DND-41 (cell line): ENCODE measurements at regions not wholly inside any gene's neighbourhood (a gene's known extent, or its start where the extent isn't known, plus 50 kb on each side); places are given as distances from the start of the nearest gene placed in this dataset.

Experiments used
- ATAC-seq: fragments of 200-7000 bp; cut with Tn5 transposase; 3 replicates; pipeline ENCODE4 v1.9.1; 2021; ENCODE audit warnings: low read depth; ENCODE audit not compliant: insufficient read depth
- DNase-seq: peaks from one replicate; pipeline ENCODE4 v3.0.0-alpha.2; 2020
- H2AFZ ChIP-seq: 2 replicates; pipeline ENCODE4 v1.6.0; 2012; ENCODE audit warnings: low read depth, low read length
- H3K27ac ChIP-seq: 2 replicates; pipeline ENCODE4 v1.5.1; 2012; ENCODE audit warnings: low read length, inconsistent platforms
- H3K27me3 ChIP-seq: fragments of 200-600 bp; sonication (generic); 2 replicates; pipeline ENCODE4 v1.6.0; 2012; ENCODE audit warnings: low read length, mild to moderate bottlenecking, inconsistent platforms; ENCODE audit not compliant: insufficient read depth, poor library complexity
- H3K36me3 ChIP-seq: 2 replicates; pipeline ENCODE4 v1.5.1; 2012; ENCODE audit warnings: low read length, inconsistent platforms; ENCODE audit not compliant: insufficient read depth
- H3K4me1 ChIP-seq: 2 replicates; pipeline ENCODE4 v1.5.1; 2012; ENCODE audit warnings: mild to moderate bottlenecking, low read length; ENCODE audit not compliant: insufficient read depth
- H3K4me2 ChIP-seq: 2 replicates; pipeline ENCODE4 v1.6.0; 2012; ENCODE audit warnings: mild to moderate bottlenecking, moderate library complexity, low read length, inconsistent platforms; ENCODE audit not compliant: insufficient read depth
- H3K4me3 ChIP-seq, 2 experiments: fragments of 200-600 bp in 1 of 2; shearing (Covaris generic) in 1 of 2; 2 replicates each; pipeline ENCODE4 v1.5.1; 2012 to 2016; ENCODE audit warnings: inconsistent platforms in 2 of 2, low read length in 2 of 2, mild to moderate bottlenecking in 2 of 2, low read depth in 1 of 2, moderate library complexity in 1 of 2
- H3K79me2 ChIP-seq: 2 replicates; pipeline ENCODE4 v1.6.0; 2012; ENCODE audit warnings: low read length, inconsistent platforms; ENCODE audit not compliant: insufficient read depth
- H3K9ac ChIP-seq: 2 replicates; pipeline ENCODE4 v1.6.0; 2012; ENCODE audit warnings: low read depth, mild to moderate bottlenecking, inconsistent platforms, low read length, moderate library complexity
- H3K9me3 ChIP-seq: 2 replicates; pipeline ENCODE4 v1.5.1; 2012; ENCODE audit warnings: low read length, moderate library complexity, mild to moderate bottlenecking, inconsistent platforms; ENCODE audit not compliant: insufficient read depth, severe bottlenecking
- H4K20me1 ChIP-seq: 2 replicates; pipeline ENCODE4 v1.6.0; 2012; ENCODE audit warnings: low read length; ENCODE audit not compliant: insufficient read depth
- CTCF ChIP-seq: IDR thresholded peaks from 2 replicates; pipeline ENCODE4 v1.5.1; 2012; ENCODE audit warnings: borderline replicate concordance, low read length, moderate library complexity, mild to moderate bottlenecking; ENCODE audit not compliant: poor library complexity, severe bottlenecking; ENCODE audit errors: extremely low read depth
- EZH2 ChIP-seq: IDR thresholded peaks from 3 replicates; pipeline ENCODE4 v1.6.1; 2012; ENCODE audit warnings: borderline replicate concordance, low read depth, mild to moderate bottlenecking, moderate library complexity, low read length, inconsistent platforms; ENCODE audit not compliant: severe bottlenecking

GRCh38 chr3:20405231-20405630, 219.2 kb upstream of the SGO1 start:
- no peak overlapping the region for H3K9ac ChIP-seq
- H2AFZ ChIP-seq: no peak overlapping the region
- H3K4me2 ChIP-seq: no peak overlapping the region
- no peak overlapping the region for H3K27ac ChIP-seq
- H3K4me1 ChIP-seq: no peaks in the 10 kb centered on the region
- no peaks in the 10 kb centered on the region for H4K20me1 ChIP-seq
- H3K9me3 ChIP-seq: no peaks in the 10 kb centered on the region
- no peak for ATAC-seq
- TF ChIP-seq EZH2 (no peak), CTCF (no peak)
- no peak for DNase-seq
- H3K4me3 ChIP-seq: no peak overlapping the region
- H3K27me3 ChIP-seq: no peaks in the 10 kb centered on the region
- H3K79me2 ChIP-seq: no peaks in the 10 kb centered on the region
- no peaks in the 10 kb centered on the region for H3K36me3 ChIP-seq

GRCh38 chr3:20404741-20405100, 218.7 kb upstream of the SGO1 start:
- Histone ChIP-seq H3K9ac (no peak overlapping the region), H3K36me3 (no peaks in the 10 kb centered on the region), H3K4me3 (no peak overlapping the region), H3K4me1 (no peaks in the 10 kb centered on the region), H3K27ac (no peak overlapping the region), H3K79me2 (no peaks in the 10 kb centered on the region), H3K9me3 (no peaks in the 10 kb centered on the region), H4K20me1 (no peaks in the 10 kb centered on the region), H3K27me3 (no peaks in the 10 kb centered on the region), H3K4me2 (no peak overlapping the region), H2AFZ (no peak overlapping the region)
- DNase-seq (no peak), ATAC-seq (no peak)
- no peak for TF ChIP-seq EZH2
- TF ChIP-seq CTCF: no peak

- H3K9me3 ChIP-seq: no peaks in the 10 kb centered on the region
- no peak overlapping the region for H3K27ac ChIP-seq
- TF ChIP-seq EZH2: no peak
- no peak for TF ChIP-seq CTCF
- H3K4me2 ChIP-seq: no peak overlapping the region
- DNase-seq (no peak), ATAC-seq (no peak)
- H3K27me3 ChIP-seq: no peaks in the 10 kb centered on the region
- no peak overlapping the region for H3K9ac ChIP-seq
- no peaks in the 10 kb centered on the region for H3K36me3 ChIP-seq
- no peaks in the 10 kb centered on the region for H4K20me1 ChIP-seq
- H3K4me3 ChIP-seq: no peak overlapping the region
- H3K4me1 ChIP-seq: no peaks in the 10 kb centered on the region
- no peak overlapping the region for H2AFZ ChIP-seq
- no peaks in the 10 kb centered on the region for H3K79me2 ChIP-seq
Observed at GRCh38 chr3:20403986-20404740, 218.2 kb upstream of the SGO1 start.

- no peaks in the 10 kb centered on the region for H3K79me2 ChIP-seq
- no peak overlapping the region for H2AFZ ChIP-seq
- no peaks in the 10 kb centered on the region for H3K36me3 ChIP-seq
- no peak overlapping the region for H3K9ac ChIP-seq
- DNase-seq (no peak), ATAC-seq (no peak)
- no peaks in the 10 kb centered on the region for H3K9me3 ChIP-seq
- H3K4me3 ChIP-seq: no peak overlapping the region
- TF ChIP-seq CTCF (no peak), EZH2 (no peak)
- H3K4me1 ChIP-seq: no peaks in the 10 kb centered on the region
- H3K27ac ChIP-seq: no peak overlapping the region
- no peak overlapping the region for H3K4me2 ChIP-seq
- no peaks in the 10 kb centered on the region for H4K20me1 ChIP-seq
- no peaks in the 10 kb centered on the region for H3K27me3 ChIP-seq
Observed at GRCh38 chr3:20401253-20401652, 215.2 kb upstream of the SGO1 start.
